Lung (tissue), 11 donors: ENCODE measurements at regions not wholly inside any gene's neighbourhood (a gene's known extent, or its start where the extent isn't known, plus 50 kb on each side); places are given as distances from the start of the nearest gene placed in this dataset.

Experiments
- ATAC-seq: fragments of 200-7000 bp; cut with Tn5 transposase; one replicate; pipeline ENCODE4 v1.9.1; 2020; ENCODE audit warnings: moderate number of reproducible peaks; ENCODE audit not compliant: insufficient read depth, low FRiP score
- DNase-seq, 3 donors: peaks; one replicate each; pipeline ENCODE4 v3.0.0-alpha.2; 2013 to 2017
- H3K27ac ChIP-seq, 2 donors: one replicate each; pipeline ENCODE4 v1.5.1; 2013; ENCODE audit warnings: mild to moderate bottlenecking in 2 of 2, moderate library complexity in 2 of 2, control low read depth in 1 of 2, inconsistent platforms in 1 of 2, low read depth in 1 of 2, low read length in 1 of 2
- H3K27me3 ChIP-seq, 3 donors: one replicate each; pipeline ENCODE4 v1.5.1; 2013; ENCODE audit warnings: low read length in 2 of 3; ENCODE audit not compliant: control insufficient read depth in 3 of 3, insufficient read depth in 3 of 3
- H3K36me3 ChIP-seq, 4 donors: one replicate each; pipeline ENCODE4 v1.5.1; 2013; ENCODE audit warnings: low read length in 4 of 4, mild to moderate bottlenecking in 1 of 4, moderate library complexity in 1 of 4; ENCODE audit not compliant: control insufficient read depth in 4 of 4, insufficient read depth in 4 of 4
- H3K4me1 ChIP-seq, 5 donors: one replicate each; pipeline ENCODE4 v1.5.1; 2013; ENCODE audit warnings: low read length in 5 of 5, mild to moderate bottlenecking in 2 of 5, moderate library complexity in 1 of 5; ENCODE audit not compliant: control insufficient read depth in 5 of 5, insufficient read depth in 5 of 5
- H3K4me3 ChIP-seq: one replicate; pipeline ENCODE4 v1.5.1; 2013; ENCODE audit warnings: mild to moderate bottlenecking, control low read depth, moderate library complexity
- H3K9ac ChIP-seq, 2 donors: one replicate each; pipeline ENCODE4 v1.5.1; 2013; ENCODE audit warnings: low read length in 2 of 2, control low read depth in 1 of 2; ENCODE audit not compliant: insufficient read depth in 1 of 2
- H3K9me3 ChIP-seq, 4 donors: one replicate each; pipeline ENCODE4 v1.5.1; 2013; ENCODE audit warnings: low read length in 3 of 4, mild to moderate bottlenecking in 1 of 4, moderate library complexity in 1 of 4; ENCODE audit not compliant: control insufficient read depth in 4 of 4, insufficient read depth in 3 of 4
- CTCF ChIP-seq: IDR thresholded peaks from 2 replicates; pipeline ENCODE4 v1.5.1; 2012; ENCODE audit warnings: mild to moderate bottlenecking; ENCODE audit errors: control extremely low read depth, extremely low read depth
- WGBS, 2 donors: extraction: QIAGEN DNeasy Blood & Tissue Kit; methylation state at CpG; one replicate each; pipeline ENCODE4 v1.1.7; 2013; 5-methylcytosine and 5-hydroxymethylcytosine counted together
- donor health status: control.
- donor health status: control.
- donor health status: Bipolar disorder and iron deficiency.
- donor health status: healthy.
- donor health status: DM: yes; HTN: yes; CAD: no.

DNA sequence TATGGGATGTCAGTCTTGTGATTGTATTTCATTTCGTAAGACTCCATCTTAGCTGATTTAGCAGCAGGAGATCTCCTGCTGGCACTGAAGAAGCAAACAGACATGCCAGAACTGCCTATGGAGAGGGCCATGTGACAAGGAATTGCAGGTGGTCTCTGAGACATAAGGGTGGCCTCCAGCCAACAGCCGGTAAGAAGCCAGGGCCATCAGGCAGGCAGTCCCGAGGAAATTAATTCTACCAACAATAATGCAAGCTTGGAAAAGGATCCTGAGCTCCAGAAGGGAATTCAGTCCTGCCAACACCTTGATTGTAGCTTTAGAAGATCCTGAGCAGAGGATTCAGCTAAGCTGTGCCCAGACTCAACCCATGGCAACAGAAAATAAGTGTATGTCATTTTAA lies 87.1 kb upstream of the DNAJC10 start:
- H3K9ac ChIP-seq = no peak overlapping the region
- H3K9me3 ChIP-seq = no peaks in the 10 kb centered on the region
- H3K27me3 ChIP-seq = no peaks in the 10 kb centered on the region
- no peaks in the 10 kb centered on the region for H3K4me1 ChIP-seq
- H3K36me3 ChIP-seq = no peaks in the 10 kb centered on the region
- ATAC-seq (no peak), DNase-seq (no peak)
- WGBS, 2 donors = 83 to 94% methylated on average over 3 of the region's 3 CpGs
- no peak for TF ChIP-seq CTCF
- H3K27ac ChIP-seq = no peak overlapping the region
- H3K4me3 ChIP-seq = no peak overlapping the region

GRCh38 chr2:182630207-182630606 lies 85.8 kb upstream of the DNAJC10 start:
- no peaks in the 10 kb centered on the region for H3K36me3 ChIP-seq
- no peaks in the 10 kb centered on the region for H3K9me3 ChIP-seq
- ATAC-seq = no peak
- H3K4me1 ChIP-seq = no peaks in the 10 kb centered on the region
- H3K9ac ChIP-seq = no peak overlapping the region
- DNase-seq = no peak
- H3K27me3 ChIP-seq = no peaks in the 10 kb centered on the region
- TF ChIP-seq CTCF = no peak
- H3K27ac ChIP-seq = no peak overlapping the region
- 87 to 90% methylated on average over 1 of the region's 1 CpG for WGBS, 2 donors
- H3K4me3 ChIP-seq = no peak overlapping the region

DNA sequence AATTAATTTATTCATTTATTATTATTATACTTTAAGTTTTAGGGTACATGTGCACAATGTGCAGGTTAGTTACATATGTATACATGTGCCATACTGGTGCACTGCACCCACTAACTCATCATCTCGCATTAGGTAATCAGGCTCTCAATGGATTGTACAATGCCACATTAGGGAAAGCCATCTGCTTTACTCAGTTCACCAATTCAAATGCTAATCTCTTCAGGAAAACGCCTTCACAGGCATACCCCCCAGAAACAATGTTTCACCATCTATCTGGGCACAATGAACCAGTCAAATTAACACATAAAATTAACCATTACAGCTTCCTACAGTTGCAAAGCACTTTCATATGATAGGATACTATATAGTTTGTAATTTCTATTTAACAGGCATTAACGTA lies 84.8 kb upstream of the DNAJC10 start:
- no peaks in the 10 kb centered on the region for H3K9me3 ChIP-seq
- 76 to 86% methylated on average over 3 of the region's 3 CpGs for WGBS, 2 donors
- H3K27me3 ChIP-seq = no peaks in the 10 kb centered on the region
- H3K4me1 ChIP-seq = no peaks in the 10 kb centered on the region
- DNase-seq = no peak
- H3K36me3 ChIP-seq = no peaks in the 10 kb centered on the region
- no peak for TF ChIP-seq CTCF
- H3K27ac ChIP-seq = no peak overlapping the region
- no peak for ATAC-seq
- H3K4me3 ChIP-seq = no peak overlapping the region
- H3K9ac ChIP-seq = no peak overlapping the region

DNA sequence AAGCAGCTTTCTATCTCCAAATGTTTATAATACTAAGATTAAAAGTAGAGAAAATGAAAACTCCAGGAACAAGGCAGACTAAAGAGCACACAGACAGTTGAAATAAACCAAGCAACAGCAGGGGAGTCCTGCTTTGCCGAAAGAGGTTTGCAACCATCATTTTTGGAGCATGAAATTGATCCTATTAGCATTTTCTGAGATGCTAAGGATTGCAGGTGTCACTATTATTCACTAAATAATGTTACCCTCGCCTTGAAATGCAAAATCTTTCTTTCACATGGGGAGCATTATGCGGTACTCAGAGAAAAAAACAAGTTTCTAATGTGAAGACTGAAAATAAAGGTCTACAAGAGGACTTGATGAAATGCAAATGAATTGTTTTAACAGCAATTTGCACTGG lies 81.7 kb upstream of the DNAJC10 start:
- DNase-seq = no peak
- WGBS, 2 donors = 85 to 90% methylated on average over 3 of the region's 3 CpGs
- no peak for TF ChIP-seq CTCF
- H3K9ac ChIP-seq = no peak overlapping the region
- no peak for ATAC-seq
- no peak overlapping the region for H3K4me3 ChIP-seq
- no peaks in the 10 kb centered on the region for H3K9me3 ChIP-seq
- no peaks in the 10 kb centered on the region for H3K36me3 ChIP-seq
- H3K4me1 ChIP-seq = no peaks in the 10 kb centered on the region
- no peaks in the 10 kb centered on the region for H3K27me3 ChIP-seq
- H3K27ac ChIP-seq = no peak overlapping the region
